Smooth muscle cell (in vitro differentiated cells): ENCODE measurements at regions not wholly inside any gene's neighbourhood (a gene's known extent, or its start where the extent isn't known, plus 50 kb on each side); places are given as distances from the start of the nearest gene placed in this dataset.

Experiments used
- DNase-seq: peaks from one replicate; lab custom pipeline; 2025; ENCODE audit not compliant: unreplicated experiment; lab: John Stamatoyannopoulos, UW
- H2AFZ ChIP-seq: fragments of 200-600 bp; sonication (generic); 2 replicates; pipeline ENCODE4 v1.6.0; 2016; ENCODE audit warnings: antibody characterized with exemption, low read depth, mild to moderate bottlenecking
- H3F3A ChIP-seq: fragments of 200-600 bp; sonication (generic); 2 replicates; pipeline ENCODE4 v1.6.0; 2017; ENCODE audit warnings: antibody characterized with exemption, low read depth
- H3K27ac ChIP-seq: fragments of 200-600 bp; sonication (generic); 2 replicates; pipeline ENCODE4 v1.5.1; 2016; ENCODE audit warnings: low read depth, mild to moderate bottlenecking
- H3K27me3 ChIP-seq: fragments of 200-600 bp; sonication (generic); 2 replicates; pipeline ENCODE4 v1.6.1; 2016; ENCODE audit warnings: low read depth, mild to moderate bottlenecking
- H3K36me3 ChIP-seq: fragments of 200-600 bp; sonication (generic); 2 replicates; pipeline ENCODE4 v1.5.1; 2016; ENCODE audit warnings: low read depth
- H3K4me1 ChIP-seq: fragments of 200-600 bp; sonication (generic); 2 replicates; pipeline ENCODE4 v1.5.1; 2016; ENCODE audit warnings: low read depth
- H3K4me2 ChIP-seq: fragments of 200-600 bp; sonication (generic); 2 replicates; pipeline ENCODE4 v1.6.0; 2016; ENCODE audit warnings: mild to moderate bottlenecking
- H3K4me3 ChIP-seq: fragments of 200-600 bp; sonication (generic); 2 replicates; pipeline ENCODE4 v1.5.1; 2016; ENCODE audit warnings: mild to moderate bottlenecking
- H3K79me2 ChIP-seq: fragments of 200-600 bp; sonication (generic); 2 replicates; pipeline ENCODE4 v1.6.0; 2016; ENCODE audit warnings: low read depth, mild to moderate bottlenecking
- H3K9ac ChIP-seq: fragments of 200-600 bp; sonication (generic); 2 replicates; pipeline ENCODE4 v1.6.0; 2016; ENCODE audit warnings: low read depth
- H3K9me3 ChIP-seq: fragments of 200-600 bp; sonication (generic); replicated peaks from 2 replicates; pipeline ENCODE4 v1.5.1; 2016; ENCODE audit warnings: low read depth
- H4K20me1 ChIP-seq: fragments of 200-600 bp; sonication (generic); 2 replicates; pipeline ENCODE4 v1.6.0; 2016; ENCODE audit warnings: low read depth
- CTCF ChIP-seq: fragments of 200-600 bp; sonication (generic); IDR thresholded peaks from 2 replicates; pipeline ENCODE4 v1.5.1; 2017; ENCODE audit warnings: borderline replicate concordance, mild to moderate bottlenecking, antibody characterized with exemption; ENCODE audit not compliant: insufficient read depth, poor library complexity, severe bottlenecking
- WGBS: methylation state at CpG from one replicate; pipeline ENCODE4 v1.1.7; 2016; ENCODE audit warnings: low lambda C conversion rate; 5-methylcytosine and 5-hydroxymethylcytosine counted together

GRCh38 chr5:68968429-68968828 is 125.4 kb upstream of the SLC30A5 start:
- H3K27ac ChIP-seq = no peak overlapping the region
- no peak overlapping the region for H2AFZ ChIP-seq
- no peaks in the 10 kb centered on the region for H3F3A ChIP-seq
- no peaks in the 10 kb centered on the region for H3K9me3 ChIP-seq
- H3K4me2 ChIP-seq = no peak overlapping the region
- DNase-seq = no peak
- TF ChIP-seq CTCF = no peak
- H3K36me3 ChIP-seq = no peaks in the 10 kb centered on the region
- H4K20me1 ChIP-seq = no peaks in the 10 kb centered on the region
- no peak overlapping the region for H3K9ac ChIP-seq
- H3K4me3 ChIP-seq = no peak overlapping the region
- no peaks in the 10 kb centered on the region for H3K79me2 ChIP-seq
- no peaks in the 10 kb centered on the region for H3K4me1 ChIP-seq
- H3K27me3 ChIP-seq = no peaks in the 10 kb centered on the region

GRCh38 chr5:68970617-68971016 is 123.2 kb upstream of the SLC30A5 start:
- no peak for DNase-seq
- WGBS = 98% methylated on average over 5 of the region's 5 CpGs
- H3K4me1 ChIP-seq = no peaks in the 10 kb centered on the region
- no peak overlapping the region for H3K9ac ChIP-seq
- no peaks in the 10 kb centered on the region for H3F3A ChIP-seq
- no peak for TF ChIP-seq CTCF
- no peaks in the 10 kb centered on the region for H4K20me1 ChIP-seq
- H3K36me3 ChIP-seq = no peaks in the 10 kb centered on the region
- H3K79me2 ChIP-seq = no peaks in the 10 kb centered on the region
- no peak overlapping the region for H2AFZ ChIP-seq
- no peaks in the 10 kb centered on the region for H3K27me3 ChIP-seq
- no peaks in the 10 kb centered on the region for H3K9me3 ChIP-seq
- H3K4me2 ChIP-seq = no peak overlapping the region
- H3K27ac ChIP-seq = no peak overlapping the region
- no peak overlapping the region for H3K4me3 ChIP-seq

- Histone ChIP-seq H2AFZ (no peak overlapping the region), H3K4me2 (no peak overlapping the region), H3K9me3 (peaks cover 5% of the 10 kb centered on the region), H3K9ac (no peak overlapping the region), H3K36me3 (no peaks in the 10 kb centered on the region), H4K20me1 (no peaks in the 10 kb centered on the region), H3K4me3 (no peak overlapping the region), H3K27ac (no peak overlapping the region), H3K79me2 (no peaks in the 10 kb centered on the region), H3K4me1 (no peaks in the 10 kb centered on the region), H3K27me3 (no peaks in the 10 kb centered on the region), H3F3A (no peaks in the 10 kb centered on the region)
- WGBS = 87% methylated on average over 5 of the region's 5 CpGs
- TF ChIP-seq CTCF = no peak
- DNase-seq = no peak
Observed at GRCh38 chr5:68973696-68974095, 120.1 kb upstream of the SLC30A5 start.

GRCh38 chr5:68983043-68983442 is 110.8 kb upstream of the SLC30A5 start:
- H2AFZ ChIP-seq = no peak overlapping the region
- H3F3A ChIP-seq = no peaks in the 10 kb centered on the region
- H3K9ac ChIP-seq = no peak overlapping the region
- no peak overlapping the region for H3K27ac ChIP-seq
- no peaks in the 10 kb centered on the region for H3K36me3 ChIP-seq
- no peak for TF ChIP-seq CTCF
- no peak overlapping the region for H3K4me3 ChIP-seq
- DNase-seq = no peak
- H3K4me1 ChIP-seq = no peaks in the 10 kb centered on the region
- no peaks in the 10 kb centered on the region for H3K79me2 ChIP-seq
- WGBS = 88% methylated on average over 2 of the region's 2 CpGs
- no peaks in the 10 kb centered on the region for H4K20me1 ChIP-seq
- no peak overlapping the region for H3K4me2 ChIP-seq
- no peaks in the 10 kb centered on the region for H3K27me3 ChIP-seq
- H3K9me3 ChIP-seq = no peaks in the 10 kb centered on the region
